Prostate gland (tissue), 2 donors: ENCODE measurements at regions not wholly inside any gene's neighbourhood (a gene's known extent, or its start where the extent isn't known, plus 50 kb on each side); places are given as distances from the start of the nearest gene placed in this dataset.

ENCODE experiments used
- POLR2A ChIP-seq: fragments of 450-650 bp; IDR thresholded peaks from one replicate; pipeline ENCODE4 v1.6.1; 2016; ENCODE audit warnings: antibody characterized with exemption, mild to moderate bottlenecking
- TF ChIP-seq, protein P1 (sequence below), 4 experiments: fragments of 200-600 bp in 2 of 4; fragments of 450-650 bp in 2 of 4; sonication (generic) in 2 of 4; IDR thresholded peaks; 1 replicate in 3 of 4; 2 replicates in 1 of 4; pipeline ENCODE4 v1.5.1; 2016 to 2019; ENCODE audit warnings: antibody characterized with exemption in 4 of 4, mild to moderate bottlenecking in 2 of 4, moderate library complexity in 2 of 4

DNA sequence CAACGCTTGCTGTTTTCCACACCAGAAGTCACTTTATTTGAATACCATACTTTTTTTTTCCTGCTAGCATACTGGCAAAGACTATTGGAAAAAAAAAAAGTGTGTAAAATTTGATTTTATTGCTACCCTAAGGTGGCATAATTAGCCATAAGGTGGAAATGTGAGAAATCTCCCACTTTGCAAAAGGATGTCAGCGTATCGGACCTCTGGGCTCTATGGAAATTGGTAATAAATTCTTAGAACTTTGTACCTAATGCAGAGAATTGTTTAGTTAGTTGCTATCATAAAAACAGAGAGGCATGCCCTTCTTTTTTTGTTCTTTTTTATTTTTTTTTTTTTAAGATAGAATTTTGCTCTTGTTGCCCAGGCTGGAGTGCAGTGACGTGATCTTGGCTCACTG lies 63.7 kb upstream of the GMDS start:
- no peak for TF ChIP-seq POLR2A
- TF ChIP-seq, protein P1, sequence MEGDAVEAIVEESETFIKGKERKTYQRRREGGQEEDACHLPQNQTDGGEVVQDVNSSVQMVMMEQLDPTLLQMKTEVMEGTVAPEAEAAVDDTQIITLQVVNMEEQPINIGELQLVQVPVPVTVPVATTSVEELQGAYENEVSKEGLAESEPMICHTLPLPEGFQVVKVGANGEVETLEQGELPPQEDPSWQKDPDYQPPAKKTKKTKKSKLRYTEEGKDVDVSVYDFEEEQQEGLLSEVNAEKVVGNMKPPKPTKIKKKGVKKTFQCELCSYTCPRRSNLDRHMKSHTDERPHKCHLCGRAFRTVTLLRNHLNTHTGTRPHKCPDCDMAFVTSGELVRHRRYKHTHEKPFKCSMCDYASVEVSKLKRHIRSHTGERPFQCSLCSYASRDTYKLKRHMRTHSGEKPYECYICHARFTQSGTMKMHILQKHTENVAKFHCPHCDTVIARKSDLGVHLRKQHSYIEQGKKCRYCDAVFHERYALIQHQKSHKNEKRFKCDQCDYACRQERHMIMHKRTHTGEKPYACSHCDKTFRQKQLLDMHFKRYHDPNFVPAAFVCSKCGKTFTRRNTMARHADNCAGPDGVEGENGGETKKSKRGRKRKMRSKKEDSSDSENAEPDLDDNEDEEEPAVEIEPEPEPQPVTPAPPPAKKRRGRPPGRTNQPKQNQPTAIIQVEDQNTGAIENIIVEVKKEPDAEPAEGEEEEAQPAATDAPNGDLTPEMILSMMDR (IDR thresholded peaks at IDR 0.05) = no peak
